ENCODE measurements at regions not wholly inside any gene's neighbourhood (a gene's known extent, or its start where the extent isn't known, plus 50 kb on each side); places are given as distances from the start of the nearest gene placed in this dataset.

DNA sequence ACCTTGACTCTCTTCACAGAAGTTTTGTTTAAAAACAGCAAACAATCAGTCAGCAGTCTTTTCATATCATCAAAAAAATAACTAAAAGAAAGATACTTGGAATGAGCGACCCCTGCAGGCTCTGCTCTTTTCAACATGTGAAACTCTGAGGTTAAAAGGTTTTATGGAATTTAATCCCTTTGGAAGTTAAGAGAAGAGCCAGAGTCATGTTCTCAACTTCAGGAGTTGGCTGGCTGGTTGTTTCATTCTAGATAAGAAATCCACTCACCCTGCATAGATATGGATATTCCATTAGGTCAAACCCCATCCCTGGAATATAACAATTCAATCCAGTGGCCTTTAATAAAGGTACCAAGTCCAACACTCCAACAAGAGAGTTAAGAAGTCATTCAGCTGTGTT, 115.6 kb upstream of the RMDN2 start:
- intact Hi-C loops (cut with DNase I), result no loop called here
- peaks cover 1% of the 10 kb centered on the region for H3K4me1 ChIP-seq (ENCODE audit: insufficient read depth)
- H3K27ac ChIP-seq, result no peak overlapping the region
- no peak for TF ChIP-seq POLR2A (IDR thresholded peaks at IDR 0.05)
- no peak for TF ChIP-seq EP300 (IDR thresholded peaks at IDR 0.05)
- TF ChIP-seq CTCF (IDR thresholded peaks at IDR 0.05), result peak in 2 of 3 donors; percentile 27 to 41
- H3K9me3 ChIP-seq, result no peaks in the 10 kb centered on the region
- no peak overlapping the region for H3K4me3 ChIP-seq
- DNase-seq, result peak; percentile 27 to 61 (median 33)
- WGBS, 3 donors, result 5 to 22% (median 14%) methylated on average over 1 of the region's 1 CpG
- no peaks in the 10 kb centered on the region for H3K36me3 ChIP-seq
- no peaks in the 10 kb centered on the region for H3K27me3 ChIP-seq

DNA sequence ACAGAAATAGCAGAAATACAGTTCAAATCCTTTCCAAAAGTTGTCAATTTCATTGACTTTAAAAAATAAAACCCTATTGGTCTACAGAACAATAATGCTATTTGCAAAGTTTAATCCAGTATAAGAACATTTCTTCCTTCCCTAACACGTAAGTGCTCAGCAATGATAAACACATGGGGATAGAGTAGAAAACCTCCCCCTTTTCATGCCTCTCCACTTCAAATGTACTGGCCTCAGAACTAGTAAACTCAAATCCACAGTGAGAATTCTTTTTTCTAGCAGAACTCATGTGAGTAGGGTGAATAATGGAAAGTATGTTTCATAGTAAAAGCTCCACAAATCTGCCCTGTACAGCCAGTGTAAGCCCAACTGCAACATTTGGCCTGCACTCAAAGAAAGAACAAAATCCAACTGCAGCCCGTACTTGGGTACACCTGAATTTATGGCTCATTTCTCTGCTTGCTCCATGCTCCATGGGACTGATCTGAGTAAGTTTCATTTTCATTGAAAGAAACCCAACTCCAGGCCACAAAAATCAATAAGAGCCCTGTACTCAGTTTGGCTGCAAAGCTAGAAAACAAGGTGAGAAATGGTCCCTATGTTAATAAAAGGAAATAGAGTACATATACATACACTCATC, 115.0 kb upstream of the RMDN2 start:
- intact Hi-C loops (cut with DNase I), result no loop called here
- TF ChIP-seq CTCF (IDR thresholded peaks at IDR 0.05), result no peak
- no peak for TF ChIP-seq POLR2A (IDR thresholded peaks at IDR 0.05)
- TF ChIP-seq EP300 (IDR thresholded peaks at IDR 0.05), result no peak
- no peak for DNase-seq
- no peaks in the 10 kb centered on the region for H3K27me3 ChIP-seq
- no peak overlapping the region for H3K4me3 ChIP-seq
- H3K4me1 ChIP-seq (ENCODE audit: insufficient read depth), result peaks cover 1% of the 10 kb centered on the region
- no peaks in the 10 kb centered on the region for H3K9me3 ChIP-seq
- WGBS, 3 donors, result 48 to 56% (median 50%) methylated on average over 2 of the region's 2 CpGs
- H3K27ac ChIP-seq, result no peak overlapping the region
- H3K36me3 ChIP-seq, result no peaks in the 10 kb centered on the region

DNA sequence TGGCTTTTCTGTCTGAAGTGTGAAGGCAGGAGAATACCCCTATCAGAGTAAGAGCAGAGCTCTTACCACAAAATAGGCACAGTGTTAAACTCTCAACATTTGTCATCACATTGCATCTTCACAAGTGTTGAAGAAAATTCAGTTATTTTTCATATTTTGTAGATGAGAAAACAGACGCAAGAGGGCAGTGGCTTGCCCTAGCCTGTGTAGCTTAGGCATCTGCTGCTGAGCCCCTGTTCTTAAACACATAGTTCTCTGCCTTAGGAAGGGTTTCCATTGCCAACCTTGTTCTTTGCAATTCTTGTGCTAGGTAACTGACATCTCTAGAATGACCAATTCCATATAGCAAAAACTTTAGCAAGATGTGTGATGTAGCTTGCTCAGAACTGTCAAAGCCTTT, 112.7 kb upstream of the RMDN2 start:
- no peak for DNase-seq
- peaks cover 1% of the 10 kb centered on the region for H3K4me1 ChIP-seq (ENCODE audit: insufficient read depth)
- H3K9me3 ChIP-seq, result peaks cover 0 to 3% of the 10 kb centered on the region in 2 donors
- TF ChIP-seq POLR2A (IDR thresholded peaks at IDR 0.05) (no peak), CTCF (IDR thresholded peaks at IDR 0.05) (no peak), EP300 (IDR thresholded peaks at IDR 0.05) (no peak)
- intact Hi-C loops (cut with DNase I), result no loop called here
- H3K27me3 ChIP-seq, result no peaks in the 10 kb centered on the region
- H3K27ac ChIP-seq, result no peak overlapping the region
- no peaks in the 10 kb centered on the region for H3K36me3 ChIP-seq
- 41 to 54% (median 41%) methylated on average over 1 of the region's 1 CpG for WGBS, 3 donors
- no peak overlapping the region for H3K4me3 ChIP-seq

DNA sequence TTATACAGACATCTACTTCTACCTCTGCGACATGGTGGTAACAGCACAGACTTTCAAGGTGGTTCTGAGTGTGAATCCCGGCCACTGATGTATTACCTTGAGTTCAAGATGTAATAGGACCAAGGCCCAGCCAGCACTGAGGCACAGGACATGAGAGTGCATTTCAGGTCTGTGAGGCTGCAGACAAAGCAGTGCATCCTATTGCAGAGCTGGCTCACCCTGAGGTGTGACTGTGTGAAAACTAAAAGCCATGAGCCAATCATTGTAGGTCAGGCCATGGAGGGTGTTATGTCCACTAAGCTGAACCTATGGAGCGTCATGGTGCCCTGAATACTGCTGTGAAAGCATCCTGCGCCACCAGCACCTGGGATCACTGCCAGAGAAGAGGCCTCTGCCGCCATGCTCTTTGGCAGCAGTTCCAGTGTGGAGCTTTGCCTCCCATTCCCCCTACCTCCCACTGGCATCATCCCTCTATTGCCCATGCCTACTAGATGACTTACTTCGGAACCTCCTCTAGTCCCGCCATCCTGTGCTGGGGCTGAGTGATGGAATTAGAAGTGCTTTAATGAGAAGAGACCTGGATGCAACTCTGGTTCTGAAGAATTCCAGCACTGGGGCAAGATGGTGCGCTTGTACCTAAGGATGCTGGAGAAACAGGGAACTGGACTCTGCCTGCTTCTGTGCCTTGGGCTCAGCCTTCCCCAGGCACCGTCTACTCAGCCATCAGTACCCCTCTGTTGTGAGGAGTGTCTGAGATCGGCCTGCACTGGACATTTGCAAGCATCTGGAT, 112.0 kb upstream of the RMDN2 start:
- H3K36me3 ChIP-seq, result no peaks in the 10 kb centered on the region
- DNase-seq, result no peak
- H3K9me3 ChIP-seq, result peaks cover 0 to 3% of the 10 kb centered on the region in 2 donors
- H3K27me3 ChIP-seq, result no peaks in the 10 kb centered on the region
- H3K4me3 ChIP-seq, result no peak overlapping the region
- H3K4me1 ChIP-seq (ENCODE audit: insufficient read depth), result peaks cover 1% of the 10 kb centered on the region
- no peak for TF ChIP-seq EP300 (IDR thresholded peaks at IDR 0.05)
- no peak for TF ChIP-seq POLR2A (IDR thresholded peaks at IDR 0.05)
- TF ChIP-seq CTCF (IDR thresholded peaks at IDR 0.05), result no peak
- H3K27ac ChIP-seq, result no peak overlapping the region
- intact Hi-C loops (cut with DNase I), result no loop called here
- WGBS, 3 donors, result 95 to 98% (median 95%) methylated on average over 10 of the region's 10 CpGs

All from ovary (tissue), 7 donors.